ENCODE measurements at regions not wholly inside any gene's neighbourhood (a gene's known extent, or its start where the extent isn't known, plus 50 kb on each side); places are given as distances from the start of the nearest gene placed in this dataset.

DNA sequence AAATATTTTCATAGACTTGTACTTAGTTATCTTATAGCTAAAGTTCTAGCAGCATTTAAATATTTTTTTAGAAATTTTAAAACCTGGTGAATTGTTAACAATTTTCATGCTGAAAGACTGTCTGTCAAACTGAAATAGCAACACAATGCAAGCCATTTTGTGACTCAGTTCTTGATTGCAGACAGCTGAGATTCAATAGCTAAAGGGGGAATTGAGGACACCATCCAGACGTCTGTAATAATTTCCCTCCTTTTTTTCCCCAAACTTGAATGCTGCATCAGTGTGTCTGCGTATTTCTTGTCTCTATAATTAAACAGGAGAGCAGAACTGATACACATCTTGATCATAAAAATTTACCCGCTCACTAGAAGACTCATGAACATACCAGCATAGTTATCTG is 468.3 kb downstream of the GBE1 start:
- intact Hi-C loops (cut with micrococcal nuclease; ENCODE audit: unreplicated experiment) (no loop called here), in situ Hi-C loops (cut with HindIII; ENCODE audit: low pct_unique_long_range_greater_than_20kb, low sequenced_read_pairs) (no loop called here)
- BruUV-seq (replicated peaks), result no TSS peak
- Histone ChIP-seq H3K36me3 (ENCODE audit: control insufficient read depth, insufficient read depth, low read length) (no peaks in the 10 kb centered on the region), H3K27ac (ENCODE audit: low read length) (no peak overlapping the region), H3K4me1 (ENCODE audit: control insufficient read depth, insufficient read depth, low read length) (no peaks in the 10 kb centered on the region), H3K4me3 (ENCODE audit: low read depth in 2 of 2, low read length in 2 of 2) (no peak overlapping the region), H3K27me3 (ENCODE audit: control insufficient read depth, insufficient read depth, low read length) (no peaks in the 10 kb centered on the region), H3K9me3 (ENCODE audit: control insufficient read depth, insufficient read depth, low read depth, low read length) (no peaks in the 10 kb centered on the region)
- TF ChIP-seq POLR2AphosphoS5 (IDR thresholded peaks at IDR 0.05; ENCODE audit: low read depth, low read length), result no peak
- TF ChIP-seq, protein P1, sequence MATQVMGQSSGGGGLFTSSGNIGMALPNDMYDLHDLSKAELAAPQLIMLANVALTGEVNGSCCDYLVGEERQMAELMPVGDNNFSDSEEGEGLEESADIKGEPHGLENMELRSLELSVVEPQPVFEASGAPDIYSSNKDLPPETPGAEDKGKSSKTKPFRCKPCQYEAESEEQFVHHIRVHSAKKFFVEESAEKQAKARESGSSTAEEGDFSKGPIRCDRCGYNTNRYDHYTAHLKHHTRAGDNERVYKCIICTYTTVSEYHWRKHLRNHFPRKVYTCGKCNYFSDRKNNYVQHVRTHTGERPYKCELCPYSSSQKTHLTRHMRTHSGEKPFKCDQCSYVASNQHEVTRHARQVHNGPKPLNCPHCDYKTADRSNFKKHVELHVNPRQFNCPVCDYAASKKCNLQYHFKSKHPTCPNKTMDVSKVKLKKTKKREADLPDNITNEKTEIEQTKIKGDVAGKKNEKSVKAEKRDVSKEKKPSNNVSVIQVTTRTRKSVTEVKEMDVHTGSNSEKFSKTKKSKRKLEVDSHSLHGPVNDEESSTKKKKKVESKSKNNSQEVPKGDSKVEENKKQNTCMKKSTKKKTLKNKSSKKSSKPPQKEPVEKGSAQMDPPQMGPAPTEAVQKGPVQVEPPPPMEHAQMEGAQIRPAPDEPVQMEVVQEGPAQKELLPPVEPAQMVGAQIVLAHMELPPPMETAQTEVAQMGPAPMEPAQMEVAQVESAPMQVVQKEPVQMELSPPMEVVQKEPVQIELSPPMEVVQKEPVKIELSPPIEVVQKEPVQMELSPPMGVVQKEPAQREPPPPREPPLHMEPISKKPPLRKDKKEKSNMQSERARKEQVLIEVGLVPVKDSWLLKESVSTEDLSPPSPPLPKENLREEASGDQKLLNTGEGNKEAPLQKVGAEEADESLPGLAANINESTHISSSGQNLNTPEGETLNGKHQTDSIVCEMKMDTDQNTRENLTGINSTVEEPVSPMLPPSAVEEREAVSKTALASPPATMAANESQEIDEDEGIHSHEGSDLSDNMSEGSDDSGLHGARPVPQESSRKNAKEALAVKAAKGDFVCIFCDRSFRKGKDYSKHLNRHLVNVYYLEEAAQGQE (IDR thresholded peaks at IDR 0.05; ENCODE audit: insufficient read depth in 1 of 2, low read depth in 2 of 2, low read length in 1 of 2), result no peak
- POLR2A ChIA-PET, result no interaction called here
- ATAC-seq (no peak), DNase-seq (ENCODE audit: low read depth, low spot score) (no peak)
- CTCF ChIA-PET, result no interaction called here

DNA sequence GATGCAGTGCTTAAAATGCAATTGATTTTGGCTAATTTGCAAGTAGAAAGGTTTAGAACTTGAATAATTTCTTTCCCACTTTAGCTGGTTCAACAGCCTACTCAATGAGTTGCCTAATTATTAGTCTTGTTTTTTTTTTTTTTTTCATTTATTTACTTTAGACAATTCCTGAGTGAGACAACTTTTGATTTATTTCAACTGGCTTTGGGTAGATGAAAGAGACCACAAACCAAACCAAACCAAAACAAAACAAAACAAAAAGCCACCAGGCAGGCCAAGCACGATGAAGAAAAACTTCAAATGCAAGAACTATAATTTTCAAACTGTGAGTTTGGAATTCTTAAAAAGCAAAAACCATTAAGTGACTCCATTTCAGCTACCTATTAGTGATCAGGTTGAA is 469.9 kb downstream of the GBE1 start:
- TF ChIP-seq, protein P1 (IDR thresholded peaks at IDR 0.05; ENCODE audit: insufficient read depth in 1 of 2, low read depth in 2 of 2, low read length in 1 of 2), result no peak
- no peak for TF ChIP-seq POLR2AphosphoS5 (IDR thresholded peaks at IDR 0.05; ENCODE audit: low read depth, low read length)
- TF ChIP-seq, protein P2, sequence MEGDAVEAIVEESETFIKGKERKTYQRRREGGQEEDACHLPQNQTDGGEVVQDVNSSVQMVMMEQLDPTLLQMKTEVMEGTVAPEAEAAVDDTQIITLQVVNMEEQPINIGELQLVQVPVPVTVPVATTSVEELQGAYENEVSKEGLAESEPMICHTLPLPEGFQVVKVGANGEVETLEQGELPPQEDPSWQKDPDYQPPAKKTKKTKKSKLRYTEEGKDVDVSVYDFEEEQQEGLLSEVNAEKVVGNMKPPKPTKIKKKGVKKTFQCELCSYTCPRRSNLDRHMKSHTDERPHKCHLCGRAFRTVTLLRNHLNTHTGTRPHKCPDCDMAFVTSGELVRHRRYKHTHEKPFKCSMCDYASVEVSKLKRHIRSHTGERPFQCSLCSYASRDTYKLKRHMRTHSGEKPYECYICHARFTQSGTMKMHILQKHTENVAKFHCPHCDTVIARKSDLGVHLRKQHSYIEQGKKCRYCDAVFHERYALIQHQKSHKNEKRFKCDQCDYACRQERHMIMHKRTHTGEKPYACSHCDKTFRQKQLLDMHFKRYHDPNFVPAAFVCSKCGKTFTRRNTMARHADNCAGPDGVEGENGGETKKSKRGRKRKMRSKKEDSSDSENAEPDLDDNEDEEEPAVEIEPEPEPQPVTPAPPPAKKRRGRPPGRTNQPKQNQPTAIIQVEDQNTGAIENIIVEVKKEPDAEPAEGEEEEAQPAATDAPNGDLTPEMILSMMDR (IDR thresholded peaks at IDR 0.05), result no peak
- no peak for TF ChIP-seq TCF7L2 (IDR thresholded peaks at IDR 0.05; ENCODE audit: low read depth, low read length)
- TF ChIP-seq SIN3A (IDR thresholded peaks at IDR 0.05; ENCODE audit: borderline replicate concordance, insufficient read depth, low read depth, low read length), result no peak
- Histone ChIP-seq H3K9me3 (ENCODE audit: control insufficient read depth, insufficient read depth, low read depth, low read length) (no peaks in the 10 kb centered on the region), H3K27me3 (ENCODE audit: control insufficient read depth, insufficient read depth, low read length) (no peaks in the 10 kb centered on the region), H3K4me1 (ENCODE audit: control insufficient read depth, insufficient read depth, low read length) (no peaks in the 10 kb centered on the region), H3K36me3 (ENCODE audit: control insufficient read depth, insufficient read depth, low read length) (no peaks in the 10 kb centered on the region), H3K4me3 (ENCODE audit: low read depth in 2 of 2, low read length in 2 of 2) (no peak overlapping the region), H3K27ac (ENCODE audit: low read length) (no peak overlapping the region)
- DNase-seq (ENCODE audit: low read depth, low spot score) (no peak), ATAC-seq (no peak)
- POLR2A ChIA-PET, result no interaction called here
- in situ Hi-C loops (cut with HindIII; ENCODE audit: low pct_unique_long_range_greater_than_20kb, low sequenced_read_pairs), result no loop called here
- CTCF ChIA-PET, result no interaction called here
- no TSS peak for BruUV-seq (replicated peaks)
- intact Hi-C loops (cut with micrococcal nuclease; ENCODE audit: unreplicated experiment), result no loop called here

All from Panc1 (cell line).